Ishikawa (cell line): ENCODE measurements at regions not wholly inside any gene's neighbourhood (a gene's known extent, or its start where the extent isn't known, plus 50 kb on each side); places are given as distances from the start of the nearest gene placed in this dataset.

Experiments
- CEBPB ChIP-seq: IDR thresholded peaks from 2 replicates; pipeline ENCODE4 v1.6.1; 2012
- CREB1 ChIP-seq: IDR thresholded peaks from 2 replicates; pipeline ENCODE4 v1.6.1; 2012; ENCODE audit warnings: low read depth
- EGR1 ChIP-seq: IDR thresholded peaks from 2 replicates; pipeline ENCODE4 v1.6.1; 2012
- EP300 ChIP-seq: IDR thresholded peaks from 2 replicates; pipeline ENCODE4 v1.6.1; 2012; ENCODE audit warnings: borderline replicate concordance
- FOXM1 ChIP-seq: IDR thresholded peaks from 2 replicates; pipeline ENCODE4 v1.6.1; 2012; ENCODE audit warnings: low read depth, borderline replicate concordance
- NFIC ChIP-seq: IDR thresholded peaks from 2 replicates; pipeline ENCODE4 v1.6.1; 2012
- RAD21 ChIP-seq: IDR thresholded peaks from 2 replicates; pipeline ENCODE4 v1.6.1; 2012; ENCODE audit warnings: low read depth
- TAF1 ChIP-seq: IDR thresholded peaks from 2 replicates; pipeline ENCODE4 v1.6.1; 2012; ENCODE audit warnings: low read depth, mild to moderate bottlenecking
- TCF12 ChIP-seq: IDR thresholded peaks from 2 replicates; pipeline ENCODE4 v1.6.1; 2012; ENCODE audit warnings: low read depth
- TEAD4 ChIP-seq: IDR thresholded peaks from 2 replicates; pipeline ENCODE4 v1.6.1; 2012
- YY1 ChIP-seq: IDR thresholded peaks from 2 replicates; pipeline ENCODE4 v1.6.1; 2012; ENCODE audit warnings: low read depth
- ZBTB7A ChIP-seq: IDR thresholded peaks from 2 replicates; pipeline ENCODE4 v1.6.1; 2012; ENCODE audit warnings: low read depth
- TF ChIP-seq, protein P1 (sequence below): IDR thresholded peaks from 2 replicates; pipeline ENCODE4 v1.6.1; 2012
- TF ChIP-seq, protein P2 (sequence below): IDR thresholded peaks from 2 replicates; pipeline ENCODE4 v1.6.1; 2012
- TF ChIP-seq, protein P3 (sequence below): IDR thresholded peaks from 2 replicates; pipeline ENCODE4 v1.6.1; 2012; ENCODE audit warnings: low read depth, mild to moderate bottlenecking

DNA sequence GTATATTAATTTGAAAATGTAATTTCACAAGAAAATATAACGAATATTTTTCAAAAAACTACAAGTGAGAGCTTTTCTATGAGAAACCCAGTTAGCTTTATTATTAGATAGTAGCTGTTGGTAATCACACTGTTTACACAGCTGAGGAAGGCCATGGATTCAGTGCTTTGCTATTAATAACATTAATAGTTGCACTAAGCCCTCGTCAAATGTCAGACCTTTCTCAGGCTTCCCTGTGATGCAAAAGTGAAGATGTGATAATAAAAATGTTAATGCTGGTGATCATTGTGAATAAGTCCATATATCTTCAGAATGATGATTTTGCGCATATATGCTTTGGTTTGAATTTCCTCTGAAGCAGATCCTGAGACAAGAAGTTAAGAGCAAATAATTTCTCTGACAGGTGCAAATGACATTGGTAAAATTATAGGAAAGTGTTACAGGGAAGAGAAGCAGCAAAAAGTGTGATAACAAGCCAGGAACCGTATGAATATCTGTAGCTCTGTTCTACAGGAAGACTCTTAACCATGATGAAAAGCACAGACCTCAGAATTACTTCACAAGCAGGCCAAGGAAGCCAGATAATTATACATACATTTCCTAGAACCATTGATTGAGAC lies 56.5 kb upstream of the CNTN6 start:
- TF ChIP-seq NFIC: no peak
- no peak for TF ChIP-seq YY1

DNA sequence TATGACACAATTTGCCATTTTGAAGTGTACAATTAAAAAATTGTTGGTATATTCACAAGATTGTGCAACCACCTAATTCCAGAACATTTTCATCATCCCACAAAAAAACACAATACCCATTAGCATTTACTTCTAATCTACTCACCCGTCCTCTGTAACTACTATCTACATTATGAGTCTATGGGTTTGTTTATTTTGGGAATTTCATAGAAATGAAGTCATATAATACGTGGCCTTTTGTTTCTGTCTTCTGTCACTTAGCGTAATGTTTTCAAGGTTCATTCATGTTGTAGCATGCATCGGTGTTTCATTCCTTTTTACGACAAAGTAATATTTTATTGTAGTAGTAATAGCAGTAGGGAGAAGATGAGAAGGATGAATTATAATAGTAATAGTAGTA lies 55.2 kb upstream of the CNTN6 start:
- TF ChIP-seq, protein P1, sequence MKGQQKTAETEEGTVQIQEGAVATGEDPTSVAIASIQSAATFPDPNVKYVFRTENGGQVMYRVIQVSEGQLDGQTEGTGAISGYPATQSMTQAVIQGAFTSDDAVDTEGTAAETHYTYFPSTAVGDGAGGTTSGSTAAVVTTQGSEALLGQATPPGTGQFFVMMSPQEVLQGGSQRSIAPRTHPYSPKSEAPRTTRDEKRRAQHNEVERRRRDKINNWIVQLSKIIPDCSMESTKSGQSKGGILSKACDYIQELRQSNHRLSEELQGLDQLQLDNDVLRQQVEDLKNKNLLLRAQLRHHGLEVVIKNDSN: no peak
- TF ChIP-seq TCF12 (no peak), EGR1 (no peak), RAD21 (no peak), ZBTB7A (no peak), CEBPB (no peak), CREB1 (no peak), EP300 (no peak), NFIC (no peak), YY1 (no peak), TEAD4 (no peak), TAF1 (no peak), FOXM1 (no peak)
- TF ChIP-seq, protein P2, sequence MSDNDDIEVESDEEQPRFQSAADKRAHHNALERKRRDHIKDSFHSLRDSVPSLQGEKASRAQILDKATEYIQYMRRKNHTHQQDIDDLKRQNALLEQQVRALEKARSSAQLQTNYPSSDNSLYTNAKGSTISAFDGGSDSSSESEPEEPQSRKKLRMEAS: no peak
- TF ChIP-seq, protein P3, sequence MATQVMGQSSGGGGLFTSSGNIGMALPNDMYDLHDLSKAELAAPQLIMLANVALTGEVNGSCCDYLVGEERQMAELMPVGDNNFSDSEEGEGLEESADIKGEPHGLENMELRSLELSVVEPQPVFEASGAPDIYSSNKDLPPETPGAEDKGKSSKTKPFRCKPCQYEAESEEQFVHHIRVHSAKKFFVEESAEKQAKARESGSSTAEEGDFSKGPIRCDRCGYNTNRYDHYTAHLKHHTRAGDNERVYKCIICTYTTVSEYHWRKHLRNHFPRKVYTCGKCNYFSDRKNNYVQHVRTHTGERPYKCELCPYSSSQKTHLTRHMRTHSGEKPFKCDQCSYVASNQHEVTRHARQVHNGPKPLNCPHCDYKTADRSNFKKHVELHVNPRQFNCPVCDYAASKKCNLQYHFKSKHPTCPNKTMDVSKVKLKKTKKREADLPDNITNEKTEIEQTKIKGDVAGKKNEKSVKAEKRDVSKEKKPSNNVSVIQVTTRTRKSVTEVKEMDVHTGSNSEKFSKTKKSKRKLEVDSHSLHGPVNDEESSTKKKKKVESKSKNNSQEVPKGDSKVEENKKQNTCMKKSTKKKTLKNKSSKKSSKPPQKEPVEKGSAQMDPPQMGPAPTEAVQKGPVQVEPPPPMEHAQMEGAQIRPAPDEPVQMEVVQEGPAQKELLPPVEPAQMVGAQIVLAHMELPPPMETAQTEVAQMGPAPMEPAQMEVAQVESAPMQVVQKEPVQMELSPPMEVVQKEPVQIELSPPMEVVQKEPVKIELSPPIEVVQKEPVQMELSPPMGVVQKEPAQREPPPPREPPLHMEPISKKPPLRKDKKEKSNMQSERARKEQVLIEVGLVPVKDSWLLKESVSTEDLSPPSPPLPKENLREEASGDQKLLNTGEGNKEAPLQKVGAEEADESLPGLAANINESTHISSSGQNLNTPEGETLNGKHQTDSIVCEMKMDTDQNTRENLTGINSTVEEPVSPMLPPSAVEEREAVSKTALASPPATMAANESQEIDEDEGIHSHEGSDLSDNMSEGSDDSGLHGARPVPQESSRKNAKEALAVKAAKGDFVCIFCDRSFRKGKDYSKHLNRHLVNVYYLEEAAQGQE: no peak
